Uterus (tissue), 2 donors: ENCODE measurements at regions not wholly inside any gene's neighbourhood (a gene's known extent, or its start where the extent isn't known, plus 50 kb on each side); places are given as distances from the start of the nearest gene placed in this dataset.

Source experiments
- POLR2A ChIP-seq, 2 donors: fragments of 450-650 bp; IDR thresholded peaks; one replicate each; pipeline ENCODE4 v1.6.1; 2016; ENCODE audit warnings: antibody characterized with exemption in 2 of 2, mild to moderate bottlenecking in 1 of 2, moderate library complexity in 1 of 2
- TF ChIP-seq, protein P1 (sequence below), 4 experiments: fragments of 200-600 bp in 2 of 4; fragments of 450-650 bp in 2 of 4; sonication (generic) in 2 of 4; IDR thresholded peaks; one replicate each; pipeline ENCODE4 v1.5.1; 2016 to 2019; ENCODE audit warnings: antibody characterized with exemption in 4 of 4, mild to moderate bottlenecking in 2 of 4, moderate library complexity in 1 of 4

DNA sequence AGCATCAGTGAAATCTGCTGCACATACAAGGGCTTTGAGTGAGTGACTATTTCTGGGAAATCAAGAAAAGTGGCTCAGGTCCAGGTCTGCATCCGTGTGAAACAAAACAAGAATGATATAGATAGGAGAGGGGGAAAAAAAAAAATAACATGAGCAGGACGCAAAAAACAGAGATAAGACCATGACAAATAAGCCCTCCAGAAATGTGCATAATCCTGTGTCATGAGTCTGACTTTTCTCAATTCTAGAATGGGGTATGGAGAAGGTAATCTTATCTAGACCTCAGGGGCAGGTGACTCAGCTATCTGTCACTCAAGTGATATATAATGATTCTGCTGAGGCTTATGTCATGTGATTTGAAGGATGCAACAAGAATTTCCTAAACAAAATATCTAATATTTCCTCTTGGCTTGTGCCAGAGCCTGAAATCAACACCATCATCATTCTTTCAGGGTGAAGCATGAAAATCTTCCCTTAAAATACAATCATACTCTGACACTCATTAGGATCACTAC lies 250.0 kb downstream of the PHLDA1 start:
- TF ChIP-seq, protein P1, sequence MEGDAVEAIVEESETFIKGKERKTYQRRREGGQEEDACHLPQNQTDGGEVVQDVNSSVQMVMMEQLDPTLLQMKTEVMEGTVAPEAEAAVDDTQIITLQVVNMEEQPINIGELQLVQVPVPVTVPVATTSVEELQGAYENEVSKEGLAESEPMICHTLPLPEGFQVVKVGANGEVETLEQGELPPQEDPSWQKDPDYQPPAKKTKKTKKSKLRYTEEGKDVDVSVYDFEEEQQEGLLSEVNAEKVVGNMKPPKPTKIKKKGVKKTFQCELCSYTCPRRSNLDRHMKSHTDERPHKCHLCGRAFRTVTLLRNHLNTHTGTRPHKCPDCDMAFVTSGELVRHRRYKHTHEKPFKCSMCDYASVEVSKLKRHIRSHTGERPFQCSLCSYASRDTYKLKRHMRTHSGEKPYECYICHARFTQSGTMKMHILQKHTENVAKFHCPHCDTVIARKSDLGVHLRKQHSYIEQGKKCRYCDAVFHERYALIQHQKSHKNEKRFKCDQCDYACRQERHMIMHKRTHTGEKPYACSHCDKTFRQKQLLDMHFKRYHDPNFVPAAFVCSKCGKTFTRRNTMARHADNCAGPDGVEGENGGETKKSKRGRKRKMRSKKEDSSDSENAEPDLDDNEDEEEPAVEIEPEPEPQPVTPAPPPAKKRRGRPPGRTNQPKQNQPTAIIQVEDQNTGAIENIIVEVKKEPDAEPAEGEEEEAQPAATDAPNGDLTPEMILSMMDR (IDR thresholded peaks at IDR 0.05) = no peak
- no peak for TF ChIP-seq POLR2A (IDR thresholded peaks at IDR 0.05)
